ENCODE measurements at regions not wholly inside any gene's neighbourhood (a gene's known extent, or its start where the extent isn't known, plus 50 kb on each side); places are given as distances from the start of the nearest gene placed in this dataset.

GRCh38 chr6:78398292-78398691, 469.1 kb upstream of the IRAK1BP1 start:
- TF ChIP-seq CTCF (IDR thresholded peaks at IDR 0.05) (no peak), POLR2A (IDR thresholded peaks at IDR 0.05) (no peak)
